ENCODE measurements at regions not wholly inside any gene's neighbourhood (a gene's known extent, or its start where the extent isn't known, plus 50 kb on each side); places are given as distances from the start of the nearest gene placed in this dataset.
"Not testable (repeated sequence)": the region's sequence is repeated elsewhere in the genome, so short reads cannot be mapped to it uniquely, and the experiment has no call there.

- H3K4me1 Mint-ChIP-seq (ENCODE audit: low read depth), result no peaks in the 10 kb centered on the region
- H3K9me3 Mint-ChIP-seq, result peaks cover 25% of the 10 kb centered on the region
- H3K4me3 Mint-ChIP-seq, result no peak overlapping the region
- TF ChIP-seq CTCF (IDR thresholded peaks at IDR 0.05), result no peak
- H3K36me3 Mint-ChIP-seq (ENCODE audit: low read depth), result no peaks in the 10 kb centered on the region
- no peak for DNase-seq
- H3K27ac Mint-ChIP-seq, result no peak overlapping the region
- H3K27me3 Mint-ChIP-seq (ENCODE audit: insufficient read depth), result no peaks in the 10 kb centered on the region
Observed at GRCh38 chr13:87208636-87209035, 462.5 kb upstream of the SLITRK5 start.

- DNase-seq, result no peak
- Mint-ChIP-seq H3K4me1 (ENCODE audit: low read depth) (no peaks in the 10 kb centered on the region), H3K36me3 (ENCODE audit: low read depth) (no peaks in the 10 kb centered on the region), H3K4me3 (no peak overlapping the region), H3K9me3 (peaks cover 46% of the 10 kb centered on the region), H3K27ac (no peak overlapping the region), H3K27me3 (ENCODE audit: insufficient read depth) (no peaks in the 10 kb centered on the region)
- no peak for TF ChIP-seq CTCF (IDR thresholded peaks at IDR 0.05)
Observed at GRCh38 chr13:87234981-87235380, 436.2 kb upstream of the SLITRK5 start.

DNA sequence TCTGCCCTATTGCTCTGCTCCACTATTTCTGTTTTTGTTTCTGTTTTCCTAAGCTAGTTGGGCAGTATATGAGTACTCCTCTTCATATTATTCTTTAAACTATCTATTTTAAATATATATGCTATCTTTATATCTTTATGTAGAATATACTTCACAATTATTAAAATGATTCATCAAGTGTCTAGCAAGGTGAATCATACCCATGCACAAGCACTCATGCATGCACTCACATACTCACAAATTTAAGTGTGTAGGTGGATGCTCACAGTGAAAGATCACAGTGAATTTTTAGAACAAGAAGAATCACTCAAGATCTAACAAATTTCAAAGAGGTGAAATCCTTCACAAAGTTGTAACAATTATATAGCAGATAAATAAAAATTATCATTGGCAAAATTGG is 435.6 kb upstream of the SLITRK5 start:
- no peak overlapping the region for H3K27ac Mint-ChIP-seq
- TF ChIP-seq CTCF (IDR thresholded peaks at IDR 0.05), result no peak
- H3K36me3 Mint-ChIP-seq (ENCODE audit: low read depth), result no peaks in the 10 kb centered on the region
- DNase-seq, result no peak
- H3K4me1 Mint-ChIP-seq (ENCODE audit: low read depth), result no peaks in the 10 kb centered on the region
- no peaks in the 10 kb centered on the region for H3K27me3 Mint-ChIP-seq (ENCODE audit: insufficient read depth)
- H3K4me3 Mint-ChIP-seq, result no peak overlapping the region
- H3K9me3 Mint-ChIP-seq, result peaks cover 40% of the 10 kb centered on the region

GRCh38 chr13:87244256-87244890 is 426.8 kb upstream of the SLITRK5 start:
- no peak for TF ChIP-seq CTCF (IDR thresholded peaks at IDR 0.05)
- no peak overlapping the region for H3K4me3 Mint-ChIP-seq
- DNase-seq, result no peak
- H3K27me3 Mint-ChIP-seq (ENCODE audit: insufficient read depth), result no peaks in the 10 kb centered on the region; the same call in 1 of the 2 replicates
- H3K4me1 Mint-ChIP-seq (ENCODE audit: low read depth), result no peaks in the 10 kb centered on the region
- no peak overlapping the region for H3K27ac Mint-ChIP-seq
- no peaks in the 10 kb centered on the region for H3K36me3 Mint-ChIP-seq (ENCODE audit: low read depth)
- peaks cover 31% of the 10 kb centered on the region for H3K9me3 Mint-ChIP-seq

DNA sequence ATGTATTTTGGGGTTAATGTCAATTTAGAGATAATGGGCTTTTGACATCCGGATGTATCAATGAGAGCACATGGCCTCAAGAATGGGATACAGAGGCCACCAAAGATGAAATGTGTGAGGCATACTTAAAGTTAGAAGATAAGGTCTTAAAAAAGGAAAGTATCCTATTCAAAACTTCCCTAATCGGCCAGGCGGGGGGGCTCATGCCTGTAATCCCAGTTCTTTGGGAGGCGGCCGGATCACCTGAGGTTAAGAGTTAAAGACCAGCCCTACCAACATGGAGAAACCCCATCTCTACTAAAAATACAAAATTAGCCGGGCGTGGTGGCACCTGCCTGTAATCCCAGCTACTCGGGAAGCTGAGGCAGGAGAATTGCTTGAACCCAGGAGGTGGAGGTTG is 421.3 kb upstream of the SLITRK5 start:
- H3K36me3 Mint-ChIP-seq (ENCODE audit: low read depth); H3K27ac Mint-ChIP-seq; H3K27me3 Mint-ChIP-seq (ENCODE audit: insufficient read depth); H3K4me3 Mint-ChIP-seq; H3K4me1 Mint-ChIP-seq (ENCODE audit: low read depth); DNase-seq: not testable (repeated sequence)
- peaks cover 31% of the 10 kb centered on the region for H3K9me3 Mint-ChIP-seq

DNA sequence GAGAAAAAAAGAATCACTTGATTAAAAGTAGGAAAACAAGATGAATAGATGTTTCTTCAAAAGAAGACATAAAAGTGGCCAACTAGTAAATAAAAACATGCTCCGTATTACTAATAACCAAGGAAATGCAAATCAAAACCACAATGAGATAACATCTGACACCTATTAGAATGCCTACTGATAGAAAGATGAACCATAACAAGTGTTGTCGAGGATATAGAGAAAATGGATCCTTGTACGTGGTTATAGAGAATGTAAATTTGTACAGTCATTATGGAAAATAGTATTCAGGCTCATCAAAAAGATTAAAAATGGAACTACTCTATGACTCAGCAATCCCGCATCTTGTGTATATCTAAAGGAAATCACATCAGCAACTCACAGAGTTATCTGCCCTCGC is 415.8 kb upstream of the SLITRK5 start:
- no peaks in the 10 kb centered on the region for H3K36me3 Mint-ChIP-seq (ENCODE audit: low read depth)
- no peak overlapping the region for H3K4me3 Mint-ChIP-seq
- no peak overlapping the region for H3K27ac Mint-ChIP-seq
- no peaks in the 10 kb centered on the region for H3K4me1 Mint-ChIP-seq (ENCODE audit: low read depth)
- DNase-seq, result no peak
- no peak for TF ChIP-seq CTCF (IDR thresholded peaks at IDR 0.05)
- peaks cover 10% of the 10 kb centered on the region; the same call in 1 of the 2 replicates for H3K9me3 Mint-ChIP-seq
- peaks cover 2% of the 10 kb centered on the region; the same call in 1 of the 2 replicates for H3K27me3 Mint-ChIP-seq (ENCODE audit: insufficient read depth)
